ENCODE measurements at regions not wholly inside any gene's neighbourhood (a gene's known extent, or its start where the extent isn't known, plus 50 kb on each side); places are given as distances from the start of the nearest gene placed in this dataset.

DNA sequence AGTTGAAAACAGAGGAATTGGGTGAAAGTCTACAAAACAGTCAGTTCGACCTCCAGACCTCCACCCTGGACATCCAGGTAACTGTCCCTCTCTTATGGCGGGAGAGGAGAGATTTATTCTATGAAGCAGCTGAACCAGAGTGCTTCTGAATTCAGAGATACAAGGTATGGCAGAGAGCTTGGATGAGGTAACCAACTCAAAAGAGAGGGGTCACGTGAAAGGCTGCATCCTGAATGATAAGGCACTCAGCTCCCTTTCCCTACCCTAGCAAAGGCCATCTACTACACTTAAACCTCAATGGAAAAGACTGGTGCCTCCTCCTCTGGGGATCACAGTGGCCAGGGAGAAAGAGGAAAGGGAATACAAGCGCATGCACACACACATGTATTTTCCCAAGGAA lies 88.4 kb upstream of the KCNA3 start:
- DNase-seq = no peak

DNA sequence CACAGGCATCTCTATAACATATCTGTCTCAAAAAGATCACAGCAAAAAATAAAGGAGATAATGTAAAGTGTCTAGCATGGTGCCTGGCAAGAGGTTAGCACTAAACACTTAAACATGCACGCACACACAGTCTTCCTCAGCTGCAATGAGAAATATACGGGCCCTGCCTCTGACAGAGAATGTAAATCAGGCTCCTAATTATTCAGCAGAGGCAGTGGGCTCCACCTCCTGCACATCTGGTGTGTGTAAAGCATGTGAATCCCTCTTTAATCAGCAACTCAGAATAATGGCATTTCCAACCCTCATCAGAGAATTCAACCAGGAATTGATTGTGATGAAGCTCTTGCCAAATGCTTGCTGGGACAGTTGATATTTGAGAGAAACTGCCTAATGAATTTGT lies 85.6 kb upstream of the KCNA3 start:
- no peak for DNase-seq

DNA sequence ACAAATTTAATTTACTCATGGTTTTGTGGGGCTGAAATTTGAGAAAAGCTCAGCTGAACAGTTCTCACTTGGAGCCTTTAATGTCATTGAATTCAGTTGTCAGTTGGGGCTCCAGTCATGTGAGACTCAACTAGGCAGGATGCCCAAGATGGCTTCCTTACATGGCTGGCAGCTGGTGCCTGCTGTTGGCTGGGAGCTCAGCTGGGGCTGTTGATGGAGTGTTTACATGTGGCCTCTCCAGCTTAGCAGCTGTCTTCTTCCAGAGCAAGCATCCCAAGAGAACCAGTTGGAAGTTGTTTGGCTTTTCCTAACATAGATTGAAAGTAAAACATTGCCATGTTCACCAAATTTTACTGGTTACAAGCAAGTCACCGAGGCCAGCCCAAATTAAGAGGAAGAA lies 81.8 kb upstream of the KCNA3 start:
- DNase-seq = no peak

DNA sequence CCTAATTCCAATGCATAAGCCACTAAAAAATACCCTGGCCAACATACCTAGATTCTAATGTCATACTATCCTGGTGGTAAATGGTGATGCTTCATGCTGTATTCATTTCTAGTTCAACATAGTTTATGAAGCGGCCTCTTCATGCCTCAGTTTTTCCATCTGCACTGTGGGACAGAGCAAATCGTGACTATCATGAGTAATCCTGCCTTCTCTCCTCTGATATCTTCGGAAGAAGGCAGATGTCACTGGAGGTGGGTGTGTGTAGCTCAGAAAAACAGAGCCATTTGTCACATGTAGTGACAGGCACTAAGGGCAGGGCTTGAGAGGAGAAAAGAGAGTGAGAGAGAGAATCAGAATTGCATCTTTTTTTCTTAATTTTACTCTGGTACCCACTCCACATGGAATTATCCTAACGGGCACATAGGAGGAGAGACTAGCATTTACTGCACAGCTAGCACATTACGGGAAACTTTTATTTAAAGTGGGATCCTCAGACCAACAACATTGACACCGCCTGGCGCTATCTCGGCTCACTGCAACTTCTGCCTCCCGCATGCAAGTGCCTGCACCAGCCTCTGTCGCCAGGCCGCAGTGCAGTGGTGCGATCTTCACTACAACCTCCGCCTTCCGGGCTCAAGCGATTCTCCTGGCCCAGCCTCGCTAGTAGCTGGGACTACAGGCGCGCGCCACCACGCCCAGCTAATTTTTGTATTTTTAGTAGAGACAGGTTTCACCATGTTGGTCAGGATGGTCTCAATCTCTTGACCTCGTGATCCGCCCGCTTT lies 78.4 kb upstream of the KCNA3 start:
- DNase-seq = no peak

DNA sequence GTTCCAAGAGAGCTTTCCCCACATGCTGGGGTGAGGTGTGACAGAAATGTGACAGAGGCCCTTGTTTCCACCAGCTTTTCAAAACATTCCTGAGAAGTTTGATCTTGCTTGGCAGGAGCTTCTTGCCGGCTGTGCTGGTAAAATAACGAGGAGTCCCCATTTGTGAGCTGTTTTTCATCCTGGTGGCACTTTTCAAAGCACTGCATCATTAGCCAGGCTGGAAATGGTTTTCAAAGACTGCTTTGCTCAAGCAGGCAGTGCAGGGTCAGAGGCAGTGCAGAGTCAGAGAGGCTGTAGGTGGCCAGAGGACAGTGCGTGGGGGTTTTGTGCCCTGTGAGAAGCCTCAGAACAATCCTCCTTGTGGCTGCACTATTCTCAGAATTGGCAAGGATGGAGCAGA lies 75.8 kb upstream of the KCNA3 start:
- no peak for DNase-seq

DNA sequence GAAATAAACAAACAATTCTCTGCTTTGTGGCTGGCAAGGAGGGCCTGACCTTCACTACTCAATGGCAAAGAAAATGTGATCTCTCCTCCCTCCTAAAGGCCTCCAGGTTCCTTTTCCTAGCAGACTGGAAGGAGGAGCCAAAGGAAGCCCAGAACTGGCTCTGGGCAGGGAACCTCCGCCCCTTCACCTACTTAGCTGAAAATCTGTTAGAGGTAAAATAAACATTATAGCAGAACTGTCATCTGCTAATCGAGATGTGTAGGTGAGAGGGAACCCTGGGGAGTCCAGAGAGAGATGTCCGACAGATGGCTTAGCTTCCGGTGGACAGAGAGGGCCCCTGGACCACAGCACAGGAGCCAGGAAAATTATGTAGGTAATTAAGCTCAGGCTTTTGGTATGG lies 75.2 kb upstream of the KCNA3 start:
- no peak for DNase-seq

DNA sequence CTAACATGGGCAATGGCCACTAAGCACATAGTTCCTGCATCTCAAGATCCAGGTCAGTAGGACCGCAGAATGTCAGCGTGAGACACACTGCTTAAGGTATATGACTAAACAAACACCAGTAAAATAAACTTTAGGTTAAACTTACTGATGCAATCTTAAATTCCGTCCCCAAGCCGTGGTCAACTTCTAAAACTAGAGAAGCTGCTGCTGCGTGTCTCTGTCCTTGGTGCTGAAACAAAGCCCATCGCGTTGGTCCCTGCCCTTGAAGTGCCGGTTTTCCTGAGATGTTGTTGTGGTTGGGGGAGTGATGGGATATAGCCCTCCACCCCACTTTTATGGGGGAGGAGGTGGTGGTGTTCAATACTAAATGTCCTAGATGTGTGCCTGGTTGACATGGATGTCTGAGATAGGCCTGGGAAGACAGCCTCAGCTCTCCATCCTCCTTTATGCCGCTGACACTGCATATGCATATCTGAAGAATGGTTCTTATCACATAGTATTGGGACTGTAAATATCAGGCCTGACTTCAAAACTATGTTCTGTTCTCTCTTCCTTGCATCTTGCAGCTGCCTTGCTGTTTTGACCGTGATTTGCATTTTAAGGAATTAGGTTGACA lies 72.0 kb upstream of the KCNA3 start:
- DNase-seq = no peak

DNA sequence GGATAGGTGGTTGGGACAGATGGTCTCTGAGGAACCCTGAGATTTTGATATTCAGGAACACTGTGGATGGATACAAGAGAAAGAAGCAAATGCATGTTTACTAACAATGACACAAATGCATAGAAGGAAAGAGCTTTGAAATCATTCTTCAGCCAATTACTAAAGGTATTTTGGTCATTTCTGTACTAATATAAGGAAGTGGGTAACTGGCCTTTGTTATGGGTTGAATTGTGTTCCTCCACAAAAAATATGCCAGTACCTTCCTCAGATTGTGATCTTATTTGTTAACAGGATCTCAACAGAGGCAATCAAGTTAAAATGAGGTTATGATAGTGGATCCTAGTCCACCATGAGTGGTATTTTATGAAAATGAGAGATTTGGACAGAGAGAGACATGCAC lies 68.7 kb upstream of the KCNA3 start:
- no peak for DNase-seq

DNA sequence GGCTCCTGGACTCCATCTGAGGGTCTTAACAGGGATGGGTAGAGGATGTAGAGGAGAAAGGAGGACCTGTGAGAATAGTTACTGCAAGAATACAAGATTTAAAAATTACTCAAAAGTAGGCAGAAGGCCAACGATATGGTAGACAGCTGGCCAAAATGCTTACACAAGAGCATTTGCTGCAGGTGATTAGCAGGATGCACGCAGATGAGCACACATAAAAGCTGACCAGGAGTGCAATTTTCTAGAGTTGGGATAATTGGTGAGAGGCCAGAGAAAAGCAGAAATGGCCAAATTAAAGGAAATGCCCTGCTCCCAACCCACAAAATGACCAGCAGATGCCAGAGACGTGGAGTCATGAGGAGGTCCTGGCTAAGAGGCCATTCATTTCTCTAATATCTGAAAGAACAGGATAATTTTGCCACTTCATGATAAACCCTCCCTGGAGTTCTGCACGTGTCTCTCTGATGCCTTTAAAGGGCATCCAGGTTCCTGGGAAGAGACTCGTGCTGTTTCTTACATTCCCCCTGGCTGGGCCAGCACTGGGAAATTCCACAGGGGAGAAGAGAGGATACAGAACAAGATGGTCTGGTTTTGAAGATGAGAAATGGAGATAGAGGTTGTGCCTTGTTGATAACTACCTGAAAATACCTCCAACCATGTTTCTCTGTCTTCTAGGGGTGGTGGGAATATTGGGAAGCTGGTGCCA lies 62.3 kb upstream of the KCNA3 start:
- no peak for DNase-seq

DNA sequence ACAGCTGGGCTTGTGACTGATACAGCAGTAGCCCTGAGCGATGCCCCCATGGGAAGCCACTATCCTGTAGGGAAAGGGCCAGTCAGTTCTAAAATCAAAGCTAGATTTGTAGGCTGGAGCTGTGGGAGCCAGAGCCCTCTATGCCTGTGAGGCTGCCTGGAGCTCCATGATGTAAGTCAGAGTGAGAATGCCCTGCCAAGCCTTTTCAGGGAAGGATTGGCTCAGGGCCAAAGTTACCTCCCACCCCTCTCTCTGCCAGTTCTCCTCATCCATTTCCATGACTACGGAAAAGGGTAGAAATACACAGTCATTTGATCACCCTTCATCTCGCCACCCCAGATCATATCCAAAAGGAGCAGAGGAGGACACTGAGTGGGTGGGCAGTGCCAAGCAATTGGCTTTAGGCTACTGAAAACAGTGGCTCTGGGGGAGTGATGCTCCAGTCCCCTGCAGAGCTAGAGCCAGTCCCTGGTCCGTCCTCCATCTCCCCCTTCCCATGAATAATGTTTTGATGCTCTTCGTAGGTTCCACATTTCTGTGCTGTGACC lies 59.5 kb upstream of the KCNA3 start:
- DNase-seq = no peak

DNA sequence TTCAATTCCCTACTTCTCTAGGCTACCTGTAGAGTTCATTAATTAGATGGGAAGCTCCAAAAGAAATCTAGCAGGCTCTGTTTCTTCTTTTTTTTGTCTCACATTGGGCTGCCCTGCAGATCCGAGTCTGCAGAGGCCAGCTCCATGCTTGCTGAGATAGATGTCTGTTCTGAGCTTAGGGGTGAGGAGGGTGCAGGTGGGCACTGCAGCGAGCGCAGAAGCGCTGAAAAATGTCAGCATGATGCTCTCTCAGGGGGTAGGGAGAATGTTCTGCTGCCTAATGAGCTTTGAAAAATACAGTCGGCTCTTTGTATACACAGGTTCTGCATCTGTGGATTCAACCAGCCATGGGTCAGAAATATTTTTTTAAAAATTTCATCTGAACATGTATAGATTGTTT lies 56.8 kb upstream of the KCNA3 start:
- DNase-seq = no peak

DNA sequence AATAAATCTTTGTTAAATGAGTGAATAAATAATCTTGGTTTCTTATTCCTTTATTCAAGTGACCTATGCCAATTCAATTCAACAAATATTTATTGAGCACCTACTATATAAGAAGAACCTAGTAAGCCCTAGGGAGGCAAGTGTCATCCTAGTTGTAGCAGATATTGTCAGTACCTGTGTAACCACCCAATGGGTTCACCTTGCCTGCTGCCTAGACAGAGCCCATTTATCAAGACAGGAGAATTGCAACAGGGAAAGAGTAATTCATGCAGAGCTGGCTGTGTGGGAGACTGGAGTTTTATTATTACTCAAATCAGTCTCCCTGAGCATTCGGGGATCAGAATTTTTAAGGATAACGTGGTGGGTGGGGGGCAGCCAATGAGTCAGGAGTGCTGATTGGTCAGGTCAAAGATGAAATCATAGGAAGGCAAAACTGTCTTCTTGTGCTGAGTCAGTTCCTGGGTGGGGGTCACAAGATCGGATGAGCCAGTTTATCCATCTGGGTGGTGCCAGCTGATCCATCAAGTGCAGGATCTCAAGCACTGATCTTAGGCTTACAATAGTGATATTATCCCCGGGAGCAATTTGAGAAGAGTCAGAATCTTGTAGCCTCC lies 53.8 kb upstream of the KCNA3 start:
- no peak for DNase-seq

DNA sequence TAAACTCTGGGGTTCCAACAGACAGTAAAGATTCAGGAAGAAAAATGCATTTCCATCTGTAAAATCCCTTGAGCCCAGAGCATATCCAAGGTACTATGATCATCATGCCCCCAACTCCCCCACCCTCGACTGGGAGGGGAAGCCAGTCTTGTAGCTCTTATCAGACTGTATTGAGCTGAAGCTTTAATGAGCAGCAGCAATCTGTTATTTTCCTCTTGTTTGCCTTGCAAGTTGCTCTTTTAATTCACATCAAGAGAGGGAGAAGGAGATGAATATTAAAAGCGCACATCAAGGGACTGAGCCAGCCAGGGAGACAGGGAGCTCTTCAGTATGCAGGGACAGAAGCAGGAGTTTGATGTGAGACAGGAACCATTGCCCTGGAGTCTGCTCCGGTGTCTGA lies 52.5 kb upstream of the KCNA3 start:
- no peak for DNase-seq

DNA sequence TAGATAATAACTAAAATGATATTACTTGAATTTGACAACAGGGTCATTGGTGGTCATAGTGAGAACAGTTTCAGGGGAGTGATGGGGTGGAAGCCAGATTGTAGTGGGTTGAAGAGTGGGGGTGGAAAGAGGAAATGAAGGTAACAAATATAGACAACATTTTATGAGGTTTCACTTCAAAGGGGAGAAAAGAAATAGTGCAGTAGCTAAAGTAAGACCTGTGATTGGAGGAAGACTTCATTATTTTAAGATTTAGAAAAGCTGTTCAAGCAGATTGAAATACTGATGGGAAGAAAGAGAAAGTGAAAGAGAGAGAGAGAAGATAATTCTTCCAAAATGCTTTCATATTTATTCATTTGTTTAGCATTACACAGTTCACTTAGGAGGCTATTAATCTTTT lies 52.0 kb upstream of the KCNA3 start:
- DNase-seq = no peak

Measured in GDM1 (cell line).